Panc1 (cell line): ENCODE measurements at regions not wholly inside any gene's neighbourhood (a gene's known extent, or its start where the extent isn't known, plus 50 kb on each side); places are given as distances from the start of the nearest gene placed in this dataset.

ENCODE experiments used
- ATAC-seq: fragments of 200-7000 bp; cut with Tn5 transposase; 2 replicates; pipeline ENCODE4 v1.9.1; 2020; ENCODE audit warnings: mild to moderate bottlenecking, moderate library complexity
- BruUV-seq: library from RNA; stranded (reverse); fragments of 400-500 nt; replicated peaks from 2 replicates; lab custom pipeline; 2021; lab: Mats Ljungman, UMichigan
- CTCF ChIA-PET: fragments of 300-600 bp; sonication (Branson Sonifier 250); formaldehyde crosslinking; loops from one replicate; lab custom pipeline; 2022; ENCODE audit warnings: antibody characterized with exemption; lab: Charles Lee
- POLR2A ChIA-PET: fragments of 300-600 bp; sonication (Branson Sonifier 250); formaldehyde crosslinking; loops from one replicate; lab custom pipeline; 2022; ENCODE audit warnings: antibody characterized with exemption; lab: Charles Lee
- DNase-seq: peaks from one replicate; pipeline ENCODE4 v3.0.0-alpha.2; 2010; ENCODE audit warnings: low read depth, low spot score
- H3K27ac ChIP-seq: 2 replicates; pipeline ENCODE4 v1.5.1; 2011; ENCODE audit warnings: mild to moderate bottlenecking, low read length, inconsistent platforms
- H3K27me3 ChIP-seq: fragments of 200-500 bp; sonication (Bioruptor generic); 2 replicates; pipeline ENCODE4 v1.6.0; 2014; ENCODE audit warnings: low read length, inconsistent platforms; ENCODE audit not compliant: control insufficient read depth, insufficient read depth
- H3K36me3 ChIP-seq: fragments of 200-500 bp; sonication (Bioruptor generic); 2 replicates; pipeline ENCODE4 v1.5.1; 2014; ENCODE audit warnings: inconsistent platforms, mild to moderate bottlenecking, low read length, moderate library complexity; ENCODE audit not compliant: control insufficient read depth, insufficient read depth
- H3K4me1 ChIP-seq: 2 replicates; pipeline ENCODE4 v1.5.1; 2011; ENCODE audit warnings: inconsistent platforms, mild to moderate bottlenecking, low read length, moderate library complexity; ENCODE audit not compliant: control insufficient read depth, insufficient read depth
- H3K4me3 ChIP-seq, 2 experiments: 2 replicates each; pipeline ENCODE4 v1.5.1; 2011 to 2012; ENCODE audit warnings: low read depth in 2 of 2, low read length in 2 of 2, mild to moderate bottlenecking in 2 of 2, inconsistent platforms in 1 of 2, moderate library complexity in 1 of 2
- H3K9me3 ChIP-seq: fragments of 200-500 bp; sonication (Bioruptor generic); 2 replicates; pipeline ENCODE4 v1.5.1; 2014; ENCODE audit warnings: low read depth, mild to moderate bottlenecking, inconsistent platforms, low read length, moderate library complexity; ENCODE audit not compliant: control insufficient read depth, insufficient read depth
- POLR2AphosphoS5 ChIP-seq: IDR thresholded peaks from 2 replicates; pipeline ENCODE4 v1.6.1; 2012; ENCODE audit warnings: mild to moderate bottlenecking, low read depth, low read length, moderate library complexity
- SIN3A ChIP-seq: IDR thresholded peaks from 2 replicates; pipeline ENCODE4 v1.6.1; 2012; ENCODE audit warnings: low read depth, mild to moderate bottlenecking, low read length, moderate library complexity, borderline replicate concordance; ENCODE audit not compliant: insufficient read depth
- TCF7L2 ChIP-seq: IDR thresholded peaks from 2 replicates; pipeline ENCODE4 v1.6.1; 2011; ENCODE audit warnings: mild to moderate bottlenecking, low read depth, low read length, inconsistent platforms
- in situ Hi-C: cut with HindIII; loops from 2 replicates; pipeline ENCODE4 v1.10.0; 2016; ENCODE audit warnings: low sequenced_read_pairs, low pct_unique_long_range_greater_than_20kb
- intact Hi-C: fragments of 100-400 bp; cut with micrococcal nuclease; formaldehyde crosslinking; loops from one replicate; pipeline ENCODE4 v1.10.0; 2022; ENCODE audit not compliant: unreplicated experiment
- TF ChIP-seq, protein P1 (sequence below): fragments of 450-650 bp; IDR thresholded peaks from 2 replicates; pipeline ENCODE4 v1.5.1; 2017; ENCODE audit warnings: mild to moderate bottlenecking
- TF ChIP-seq, protein P2 (sequence below), 2 experiments: IDR thresholded peaks; 2 replicates each; pipeline ENCODE4 v1.6.1; 2011 to 2012; ENCODE audit warnings: low read depth in 2 of 2, control low read depth in 1 of 2, low read length in 1 of 2, mild to moderate bottlenecking in 1 of 2, moderate library complexity in 1 of 2; ENCODE audit not compliant: insufficient read depth in 1 of 2

DNA sequence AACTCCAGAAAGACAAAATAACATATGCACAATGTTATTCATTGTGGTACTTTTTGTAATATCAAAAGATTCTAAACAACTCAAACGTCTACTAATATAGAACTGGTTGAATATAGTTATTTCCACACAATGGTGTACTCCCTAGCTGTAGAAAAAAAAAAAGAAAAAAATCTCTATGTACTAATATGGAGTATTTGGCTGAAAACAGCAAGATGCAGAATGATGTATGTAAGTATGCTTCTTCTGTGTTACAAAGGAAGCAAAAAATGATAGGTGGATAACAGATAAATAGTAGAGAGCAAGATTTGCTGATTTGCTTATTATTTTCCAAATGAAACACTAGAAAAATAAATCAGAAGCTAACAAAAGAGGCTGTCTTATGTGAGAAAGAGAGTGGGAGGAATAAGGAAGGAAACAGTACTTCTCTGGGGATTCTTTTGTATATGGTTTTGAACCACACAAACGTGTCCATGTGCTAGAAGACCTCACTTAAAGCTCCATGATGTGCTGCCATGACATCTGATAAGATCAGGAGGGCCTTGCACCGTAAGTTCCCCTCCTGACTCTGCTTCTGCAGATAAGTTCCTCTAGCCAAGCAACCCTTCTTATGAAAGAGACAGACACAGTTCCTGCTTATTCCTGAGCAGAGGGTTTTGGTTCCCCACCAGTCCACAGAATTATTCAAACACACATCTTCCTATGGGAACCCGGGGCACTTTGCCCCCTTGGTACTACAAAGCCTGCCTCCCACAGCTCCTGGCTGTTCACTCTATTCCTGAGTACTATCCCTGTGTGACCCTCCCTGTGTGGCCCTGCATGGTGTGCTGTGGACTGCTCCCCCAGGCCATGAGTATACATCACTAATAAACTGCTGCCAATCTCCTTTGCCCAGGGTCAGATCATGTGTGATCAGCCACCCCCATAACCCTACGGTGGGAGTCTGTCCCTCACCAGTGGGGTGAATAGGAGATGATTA is 159.1 kb downstream of the CCDC71L start:
- H3K4me1 ChIP-seq, result no peaks in the 10 kb centered on the region
- in situ Hi-C loops, result no loop called here
- no peaks in the 10 kb centered on the region for H3K36me3 ChIP-seq
- intact Hi-C loops, result no loop called here
- BruUV-seq, result no TSS peak
- TF ChIP-seq TCF7L2 (no peak), SIN3A (no peak), POLR2AphosphoS5 (no peak)
- TF ChIP-seq, protein P1, sequence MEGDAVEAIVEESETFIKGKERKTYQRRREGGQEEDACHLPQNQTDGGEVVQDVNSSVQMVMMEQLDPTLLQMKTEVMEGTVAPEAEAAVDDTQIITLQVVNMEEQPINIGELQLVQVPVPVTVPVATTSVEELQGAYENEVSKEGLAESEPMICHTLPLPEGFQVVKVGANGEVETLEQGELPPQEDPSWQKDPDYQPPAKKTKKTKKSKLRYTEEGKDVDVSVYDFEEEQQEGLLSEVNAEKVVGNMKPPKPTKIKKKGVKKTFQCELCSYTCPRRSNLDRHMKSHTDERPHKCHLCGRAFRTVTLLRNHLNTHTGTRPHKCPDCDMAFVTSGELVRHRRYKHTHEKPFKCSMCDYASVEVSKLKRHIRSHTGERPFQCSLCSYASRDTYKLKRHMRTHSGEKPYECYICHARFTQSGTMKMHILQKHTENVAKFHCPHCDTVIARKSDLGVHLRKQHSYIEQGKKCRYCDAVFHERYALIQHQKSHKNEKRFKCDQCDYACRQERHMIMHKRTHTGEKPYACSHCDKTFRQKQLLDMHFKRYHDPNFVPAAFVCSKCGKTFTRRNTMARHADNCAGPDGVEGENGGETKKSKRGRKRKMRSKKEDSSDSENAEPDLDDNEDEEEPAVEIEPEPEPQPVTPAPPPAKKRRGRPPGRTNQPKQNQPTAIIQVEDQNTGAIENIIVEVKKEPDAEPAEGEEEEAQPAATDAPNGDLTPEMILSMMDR, result no peak
- TF ChIP-seq, protein P2, sequence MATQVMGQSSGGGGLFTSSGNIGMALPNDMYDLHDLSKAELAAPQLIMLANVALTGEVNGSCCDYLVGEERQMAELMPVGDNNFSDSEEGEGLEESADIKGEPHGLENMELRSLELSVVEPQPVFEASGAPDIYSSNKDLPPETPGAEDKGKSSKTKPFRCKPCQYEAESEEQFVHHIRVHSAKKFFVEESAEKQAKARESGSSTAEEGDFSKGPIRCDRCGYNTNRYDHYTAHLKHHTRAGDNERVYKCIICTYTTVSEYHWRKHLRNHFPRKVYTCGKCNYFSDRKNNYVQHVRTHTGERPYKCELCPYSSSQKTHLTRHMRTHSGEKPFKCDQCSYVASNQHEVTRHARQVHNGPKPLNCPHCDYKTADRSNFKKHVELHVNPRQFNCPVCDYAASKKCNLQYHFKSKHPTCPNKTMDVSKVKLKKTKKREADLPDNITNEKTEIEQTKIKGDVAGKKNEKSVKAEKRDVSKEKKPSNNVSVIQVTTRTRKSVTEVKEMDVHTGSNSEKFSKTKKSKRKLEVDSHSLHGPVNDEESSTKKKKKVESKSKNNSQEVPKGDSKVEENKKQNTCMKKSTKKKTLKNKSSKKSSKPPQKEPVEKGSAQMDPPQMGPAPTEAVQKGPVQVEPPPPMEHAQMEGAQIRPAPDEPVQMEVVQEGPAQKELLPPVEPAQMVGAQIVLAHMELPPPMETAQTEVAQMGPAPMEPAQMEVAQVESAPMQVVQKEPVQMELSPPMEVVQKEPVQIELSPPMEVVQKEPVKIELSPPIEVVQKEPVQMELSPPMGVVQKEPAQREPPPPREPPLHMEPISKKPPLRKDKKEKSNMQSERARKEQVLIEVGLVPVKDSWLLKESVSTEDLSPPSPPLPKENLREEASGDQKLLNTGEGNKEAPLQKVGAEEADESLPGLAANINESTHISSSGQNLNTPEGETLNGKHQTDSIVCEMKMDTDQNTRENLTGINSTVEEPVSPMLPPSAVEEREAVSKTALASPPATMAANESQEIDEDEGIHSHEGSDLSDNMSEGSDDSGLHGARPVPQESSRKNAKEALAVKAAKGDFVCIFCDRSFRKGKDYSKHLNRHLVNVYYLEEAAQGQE (IDR thresholded peaks at IDR 0.05; ENCODE audit: insufficient read depth in 1 of 2, low read depth in 2 of 2, low read length in 1 of 2), result no peak
- no peaks in the 10 kb centered on the region for H3K9me3 ChIP-seq
- H3K27me3 ChIP-seq, result no peaks in the 10 kb centered on the region; the same call in 1 of the 2 replicates
- ChIA-PET POLR2A (interaction anchor here (0.6 kb wide), 1 partner anchor 10 kb away, joined by 6 read pairs; no protein-coding TSS in a partner anchor), CTCF (no interaction called here)
- ATAC-seq (no peak), DNase-seq (no peak)
- no peak overlapping the region for H3K27ac ChIP-seq
- no peak overlapping the region for H3K4me3 ChIP-seq

DNA sequence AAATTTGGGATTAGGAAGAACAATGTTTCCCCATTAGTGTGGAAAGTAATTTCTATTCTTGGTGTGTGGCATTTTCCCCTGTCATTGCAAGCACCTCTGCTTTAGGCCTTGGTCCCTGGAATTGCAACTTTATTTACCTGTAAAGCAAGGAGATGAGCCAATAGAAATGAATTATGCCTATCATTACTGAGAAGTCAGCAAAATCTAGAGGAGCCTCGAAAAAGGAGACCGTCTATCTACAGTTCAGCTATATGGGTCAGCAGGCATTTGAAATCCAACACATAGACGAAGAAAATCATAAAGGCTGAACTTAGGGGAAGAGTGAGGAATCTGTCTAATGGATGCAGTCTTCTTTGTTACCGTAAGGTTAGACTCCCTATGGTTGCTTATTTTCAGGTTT is 161.1 kb downstream of the CCDC71L start:
- intact Hi-C loops, result no loop called here

More for the DNA sequence above, 161.1 kb downstream of the CCDC71L start:
- ChIA-PET CTCF (no interaction called here), POLR2A (no interaction called here)
- H3K9me3 ChIP-seq, result no peaks in the 10 kb centered on the region
- ATAC-seq, result no peak
- no peak for DNase-seq
- no peak overlapping the region for H3K27ac ChIP-seq
- in situ Hi-C loops, result no loop called here
- BruUV-seq, result no TSS peak
- TF ChIP-seq POLR2AphosphoS5 (no peak), TCF7L2 (no peak), SIN3A (no peak)
- TF ChIP-seq, protein P1, result no peak
- TF ChIP-seq, protein P2 (IDR thresholded peaks at IDR 0.05; ENCODE audit: insufficient read depth in 1 of 2, low read depth in 2 of 2, low read length in 1 of 2), result no peak
- no peaks in the 10 kb centered on the region for H3K4me1 ChIP-seq
- H3K4me3 ChIP-seq, result no peak overlapping the region
- no peaks in the 10 kb centered on the region; the same call in 1 of the 2 replicates for H3K27me3 ChIP-seq
- no peaks in the 10 kb centered on the region for H3K36me3 ChIP-seq
